ENCODE measurements at regions not wholly inside any gene's neighbourhood (a gene's known extent, or its start where the extent isn't known, plus 50 kb on each side); places are given as distances from the start of the nearest gene placed in this dataset.

GRCh38 chr2:217270485-217271121 lies 410.7 kb upstream of the TNP1 start:
- TF ChIP-seq EZH2 (IDR thresholded peaks at IDR 0.05) (no peak), FOXP2 (optimal IDR thresholded peaks at IDR 0.05; ENCODE audit: control extremely low read depth, extremely low read length, insufficient read depth) (no peak), POLR2AphosphoS5 (IDR thresholded peaks at IDR 0.05; ENCODE audit: borderline replicate concordance, low read depth, low read length) (no peak)

All from SK-N-MC (cell line).